ENCODE measurements at regions not wholly inside any gene's neighbourhood (a gene's known extent, or its start where the extent isn't known, plus 50 kb on each side); places are given as distances from the start of the nearest gene placed in this dataset.
"Not testable (repeated sequence)": the region's sequence is repeated elsewhere in the genome, so short reads cannot be mapped to it uniquely, and the experiment has no call there.

DNA sequence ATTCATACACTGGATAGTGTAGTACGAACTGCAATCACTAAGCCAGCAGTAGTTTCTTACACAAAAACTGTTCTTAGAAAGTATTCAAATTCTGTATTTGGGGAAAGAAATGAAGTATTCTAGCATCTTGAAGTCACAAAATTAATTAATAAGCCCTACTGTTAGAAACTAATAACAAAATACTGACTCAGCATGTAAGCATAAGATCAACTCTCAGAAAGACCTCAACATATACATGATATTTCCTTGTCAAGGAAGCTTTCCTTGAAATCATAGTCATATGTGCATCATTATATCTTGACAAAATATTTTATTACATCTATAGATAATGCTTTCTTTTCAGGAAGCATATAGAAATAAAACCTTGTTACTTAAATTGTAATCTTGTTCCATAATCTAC is 115.5 kb upstream of the GOLGA6L6 start:
- Histone ChIP-seq H3K4me3 (no peak overlapping the region), H3K36me3 (no peaks in the 10 kb centered on the region), H3K27ac (replicated peaks) (no peak overlapping the region), H3K9me3 (replicated peaks) (no peaks in the 10 kb centered on the region), H3K4me1 (no peaks in the 10 kb centered on the region), H3K27me3 (ENCODE audit: low read depth) (peaks cover 4% of the 10 kb centered on the region)
- DNase-seq, result no peak
- intact Hi-C loops (cut with micrococcal nuclease), result no loop called here
- no peak for TF ChIP-seq CTCF (IDR thresholded peaks at IDR 0.05; ENCODE audit: borderline replicate concordance)

GRCh38 chr15:20652914-20653313 is 111.3 kb upstream of the GOLGA6L6 start:
- Histone ChIP-seq H3K4me1 (no peaks in the 10 kb centered on the region), H3K36me3 (no peaks in the 10 kb centered on the region), H3K9me3 (replicated peaks) (no peaks in the 10 kb centered on the region), H3K27ac (replicated peaks) (no peak overlapping the region), H3K27me3 (ENCODE audit: low read depth) (no peaks in the 10 kb centered on the region), H3K4me3 (no peak overlapping the region)
- intact Hi-C loops (cut with micrococcal nuclease), result no loop called here
- no peak for DNase-seq
- no peak for TF ChIP-seq CTCF (IDR thresholded peaks at IDR 0.05; ENCODE audit: borderline replicate concordance)

GRCh38 chr15:20648402-20648975 is 106.9 kb upstream of the GOLGA6L6 start:
- intact Hi-C loops (cut with micrococcal nuclease); H3K27ac ChIP-seq (replicated peaks); H3K36me3 ChIP-seq; DNase-seq; H3K4me1 ChIP-seq; H3K9me3 ChIP-seq (replicated peaks); H3K4me3 ChIP-seq: not testable (repeated sequence)
- peaks cover 14% of the 10 kb centered on the region for H3K27me3 ChIP-seq (ENCODE audit: low read depth)

GRCh38 chr15:20646529-20647142 is 105.0 kb upstream of the GOLGA6L6 start:
- Histone ChIP-seq H3K36me3 (no peaks in the 10 kb centered on the region), H3K4me3 (no peak overlapping the region), H3K9me3 (replicated peaks) (no peaks in the 10 kb centered on the region), H3K27ac (replicated peaks) (no peak overlapping the region), H3K4me1 (no peaks in the 10 kb centered on the region), H3K27me3 (ENCODE audit: low read depth) (peaks cover 32% of the 10 kb centered on the region)
- DNase-seq, result no peak
- no peak for TF ChIP-seq CTCF (IDR thresholded peaks at IDR 0.05; ENCODE audit: borderline replicate concordance)
- intact Hi-C loops (cut with micrococcal nuclease), result no loop called here

GRCh38 chr15:20645956-20646355 is 104.4 kb upstream of the GOLGA6L6 start:
- Histone ChIP-seq H3K4me1 (no peaks in the 10 kb centered on the region), H3K9me3 (replicated peaks) (no peaks in the 10 kb centered on the region), H3K36me3 (no peaks in the 10 kb centered on the region), H3K4me3 (no peak overlapping the region), H3K27ac (replicated peaks) (no peak overlapping the region), H3K27me3 (ENCODE audit: low read depth) (peaks cover 32% of the 10 kb centered on the region)
- peak; percentile 25 for DNase-seq
- intact Hi-C loops (cut with micrococcal nuclease), result no loop called here
- no peak for TF ChIP-seq CTCF (IDR thresholded peaks at IDR 0.05; ENCODE audit: borderline replicate concordance)

GRCh38 chr15:20644896-20645295 is 103.3 kb upstream of the GOLGA6L6 start:
- intact Hi-C loops (cut with micrococcal nuclease), result no loop called here
- DNase-seq, result no peak
- no peak overlapping the region for H3K4me3 ChIP-seq
- no peaks in the 10 kb centered on the region for H3K4me1 ChIP-seq
- H3K36me3 ChIP-seq, result no peaks in the 10 kb centered on the region
- H3K27me3 ChIP-seq (ENCODE audit: low read depth), result peaks cover 32% of the 10 kb centered on the region
- H3K27ac ChIP-seq (replicated peaks), result no peak overlapping the region
- TF ChIP-seq CTCF (IDR thresholded peaks at IDR 0.05; ENCODE audit: borderline replicate concordance), result no peak
- H3K9me3 ChIP-seq (replicated peaks), result no peaks in the 10 kb centered on the region
